HG03039 (cell line): ENCODE measurements at regions not wholly inside any gene's neighbourhood (a gene's known extent, or its start where the extent isn't known, plus 50 kb on each side); places are given as distances from the start of the nearest gene placed in this dataset.
"Not testable (repeated sequence)": the region's sequence is repeated elsewhere in the genome, so short reads cannot be mapped to it uniquely, and the experiment has no call there.

Experiments
- ATAC-seq: cut with Tn5 transposase; IDR thresholded peaks from one replicate; pipeline ENCODE4 v1.9.1; 2021; ENCODE audit warnings: mild to moderate bottlenecking, moderate library complexity; ENCODE audit not compliant: unreplicated experiment

GRCh38 chr10:84626397-84627087, 298.2 kb downstream of the CCSER2 start:
- ATAC-seq: no peak

- no peak for ATAC-seq
Measured at GRCh38 chr10:84632866-84633265, 304.5 kb downstream of the CCSER2 start.

- ATAC-seq: no peak
Measured at GRCh38 chr10:84634636-84635035, 306.2 kb downstream of the CCSER2 start.

GRCh38 chr10:84650628-84651027, 322.2 kb downstream of the CCSER2 start:
- ATAC-seq: not testable (repeated sequence)

GRCh38 chr10:84654671-84655070, 326.3 kb downstream of the CCSER2 start:
- ATAC-seq: no peak

GRCh38 chr10:84659027-84659426, 330.6 kb downstream of the CCSER2 start:
- ATAC-seq: no peak

- ATAC-seq: no peak
Measured at GRCh38 chr10:84659497-84660439, 331.4 kb downstream of the CCSER2 start.

- ATAC-seq: no peak
Measured at GRCh38 chr10:84660450-84661159, 332.2 kb downstream of the CCSER2 start.

GRCh38 chr10:84665211-84665610, 336.8 kb downstream of the CCSER2 start:
- ATAC-seq: no peak

- peak; percentile 67 for ATAC-seq
Measured at GRCh38 chr10:84665883-84666463, 337.6 kb downstream of the CCSER2 start.

GRCh38 chr10:84668186-84668763, 339.9 kb downstream of the CCSER2 start:
- ATAC-seq: no peak

GRCh38 chr10:84675060-84675459, 346.7 kb downstream of the CCSER2 start:
- ATAC-seq: no peak

- no peak for ATAC-seq
Measured at GRCh38 chr10:84676536-84676935, 348.1 kb downstream of the CCSER2 start.

- ATAC-seq: no peak
Measured at GRCh38 chr10:84681781-84682180, 353.4 kb downstream of the CCSER2 start.

- no peak for ATAC-seq
Measured at GRCh38 chr10:84683550-84683949, 355.2 kb downstream of the CCSER2 start.

- ATAC-seq: no peak
Measured at GRCh38 chr10:84683980-84684740, 355.8 kb downstream of the CCSER2 start.

GRCh38 chr10:84685047-84685660, 356.8 kb downstream of the CCSER2 start:
- no peak for ATAC-seq

- ATAC-seq: no peak
Measured at GRCh38 chr10:84693006-84693405, 364.6 kb downstream of the CCSER2 start.

- no peak for ATAC-seq
Measured at GRCh38 chr10:84695902-84696301, 367.5 kb downstream of the CCSER2 start.
